ENCODE measurements at regions not wholly inside any gene's neighbourhood (a gene's known extent, or its start where the extent isn't known, plus 50 kb on each side); places are given as distances from the start of the nearest gene placed in this dataset.

DNA sequence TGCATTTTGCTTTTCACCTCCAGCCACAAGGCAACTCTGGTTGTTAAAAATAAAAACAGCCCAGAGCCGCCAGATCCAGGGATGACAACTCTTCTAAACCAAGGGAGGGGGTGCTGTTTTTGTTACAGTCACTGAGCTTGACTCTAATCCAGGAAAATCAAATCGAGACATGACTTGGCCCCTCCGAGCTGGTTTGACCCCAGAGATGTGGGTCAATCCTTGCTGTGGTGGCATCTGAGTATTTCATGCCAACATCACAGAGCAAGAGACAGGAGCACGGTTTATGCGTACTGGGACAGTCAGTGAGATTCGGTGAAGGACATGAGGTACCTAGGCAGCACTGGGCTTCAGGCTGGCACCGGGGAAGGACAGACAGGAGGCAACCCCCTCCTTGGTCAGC is 88.8 kb upstream of the ZMIZ1 start:
- no peak for DNase-seq

- DNase-seq = no peak
These were observed 88.4 kb upstream of the ZMIZ1 start for GRCh38 chr10:78980354-78980753.

- no peak for DNase-seq
These were observed 88.0 kb upstream of the ZMIZ1 start for GRCh38 chr10:78980815-78981214.

GRCh38 chr10:78981257-78981969 is 87.4 kb upstream of the ZMIZ1 start:
- no peak for DNase-seq

- DNase-seq = no peak
These were observed 86.8 kb upstream of the ZMIZ1 start for GRCh38 chr10:78981970-78982281.

DNA sequence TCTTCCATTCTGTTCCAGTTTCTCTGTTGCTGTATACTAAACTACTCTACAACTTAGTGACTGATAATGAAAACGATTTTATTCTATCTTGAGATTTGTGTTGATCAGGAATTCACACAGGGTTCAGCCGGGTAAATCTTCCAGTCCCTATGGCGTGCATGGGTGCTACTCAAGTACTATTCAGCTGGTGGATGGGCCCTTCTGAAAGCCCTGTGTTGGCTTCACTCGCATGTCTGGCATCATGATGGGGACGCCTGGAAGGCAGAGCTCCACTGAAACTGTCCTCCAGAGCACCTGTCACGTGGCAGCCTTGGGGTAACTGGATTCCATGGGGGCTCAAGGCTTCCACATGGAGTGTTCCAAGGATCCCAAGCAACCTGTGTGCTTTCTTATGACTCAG is 86.0 kb upstream of the ZMIZ1 start:
- no peak for DNase-seq

- no peak for DNase-seq
These were observed 85.2 kb upstream of the ZMIZ1 start for GRCh38 chr10:78983608-78984007.

DNA sequence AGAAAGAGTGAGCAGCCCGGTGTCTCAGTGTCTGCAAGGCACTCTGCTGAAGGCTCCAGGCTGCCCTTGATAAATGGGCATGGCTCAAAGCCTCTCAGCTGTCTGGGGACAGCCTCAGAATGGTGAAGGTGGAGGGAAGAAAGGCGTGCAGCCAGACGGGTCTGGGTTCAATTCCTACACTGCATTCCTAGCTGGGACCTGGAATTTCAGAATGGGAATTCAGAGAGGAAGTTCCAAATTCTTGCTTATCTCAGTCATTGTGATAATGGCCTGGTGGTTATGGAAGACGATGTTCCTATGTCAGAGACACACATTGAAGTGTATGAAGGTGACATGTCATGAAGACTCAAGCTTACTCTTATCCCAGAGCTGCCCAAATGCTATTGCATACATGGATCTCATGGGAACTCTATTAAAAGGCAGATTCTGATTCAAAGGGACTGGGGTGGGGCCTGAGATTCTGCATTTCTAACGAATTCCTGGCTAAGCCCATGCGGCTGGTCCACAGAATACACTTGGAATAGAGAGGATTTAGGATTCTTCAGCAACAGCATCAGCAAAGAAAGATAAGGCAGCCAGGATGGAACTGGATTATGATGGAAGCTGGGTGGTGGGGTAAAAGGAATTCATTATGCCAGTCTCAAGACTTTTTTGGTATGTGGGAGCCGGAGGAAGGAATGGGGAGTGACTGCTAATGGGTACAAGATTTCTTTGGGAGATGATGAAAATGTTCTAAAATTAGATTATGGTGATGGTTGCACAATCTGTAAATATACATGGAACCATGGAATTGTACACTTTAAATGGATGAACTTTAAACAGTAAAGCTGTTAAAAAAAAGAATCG is 82.6 kb upstream of the ZMIZ1 start:
- no peak for DNase-seq

DNA sequence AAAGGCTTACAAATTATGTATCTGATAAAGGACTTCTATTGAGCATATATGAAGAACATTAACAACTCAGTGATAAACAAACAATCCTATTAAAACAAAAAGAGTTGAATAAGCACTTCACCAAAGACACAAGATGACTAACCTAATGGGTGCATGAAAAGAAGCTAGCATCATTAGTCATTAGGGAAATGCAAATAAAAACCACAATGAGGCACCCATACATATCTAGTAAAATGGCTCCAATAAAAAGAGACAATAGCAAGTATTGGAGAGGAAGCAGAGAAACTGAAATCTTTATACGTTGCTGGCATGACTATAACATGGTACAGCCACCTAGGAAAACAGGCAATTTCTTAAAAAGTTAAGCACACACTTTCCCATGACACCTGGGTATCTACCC is 77.6 kb upstream of the ZMIZ1 start:
- DNase-seq = no peak

DNA sequence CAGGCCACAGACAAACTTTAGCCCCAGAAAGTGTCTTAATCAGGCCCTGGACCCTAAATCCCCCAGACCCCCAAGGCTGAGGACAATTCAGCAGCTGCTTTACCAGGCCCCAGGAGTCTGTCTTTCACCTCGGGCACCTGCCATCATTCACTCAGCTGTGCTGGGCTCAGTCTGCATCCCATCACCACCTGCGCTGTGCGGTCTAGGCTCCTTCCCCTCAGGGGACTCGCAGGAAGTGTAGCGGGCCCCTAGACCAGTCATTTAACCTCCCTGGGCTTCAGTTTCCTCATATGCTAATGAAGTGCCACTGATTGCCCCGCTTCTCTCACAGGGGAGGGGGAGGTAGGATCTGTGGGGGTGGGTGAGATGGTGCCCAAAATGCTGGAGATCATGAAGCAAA is 76.4 kb upstream of the ZMIZ1 start:
- DNase-seq = no peak

- DNase-seq = no peak
These were observed 75.4 kb upstream of the ZMIZ1 start for GRCh38 chr10:78993261-78993945.

DNA sequence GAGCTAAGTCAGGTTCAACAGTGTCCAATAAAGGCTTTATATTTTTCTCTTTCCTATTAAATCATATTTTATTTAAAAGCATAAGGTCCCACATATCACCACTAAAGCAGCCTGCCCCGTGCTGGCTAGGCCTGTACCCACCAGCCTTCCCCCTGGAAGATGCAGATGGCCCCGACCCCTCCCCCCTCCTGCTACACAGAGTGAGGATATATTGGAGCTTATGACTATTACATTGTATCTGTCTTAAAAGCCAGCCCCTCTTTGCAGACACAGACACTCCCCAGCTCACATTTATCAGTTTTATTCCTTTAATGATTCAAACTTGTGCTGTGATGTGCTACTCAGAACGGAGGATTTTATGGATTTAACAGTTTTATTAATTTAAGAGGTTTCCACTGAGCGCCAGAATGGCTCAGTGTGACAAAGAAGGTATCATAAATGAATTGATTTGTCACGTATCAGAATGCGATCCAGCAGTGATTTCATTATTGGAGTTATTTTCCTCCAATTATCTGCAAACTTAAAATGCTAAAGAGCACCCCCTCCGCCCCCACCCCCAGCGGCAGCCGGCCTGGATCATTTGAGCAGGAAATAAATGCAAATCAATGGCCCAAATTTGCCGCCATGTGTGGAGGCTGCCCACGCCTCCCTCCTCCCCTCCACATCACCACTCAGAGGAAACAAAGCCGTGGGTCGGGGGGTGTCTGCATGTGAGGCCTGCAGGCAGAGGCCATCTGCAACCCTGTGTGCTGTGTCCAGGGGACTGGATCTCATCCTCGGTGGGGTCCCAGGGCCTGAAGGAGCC is 72.6 kb upstream of the ZMIZ1 start:
- DNase-seq = no peak

DNA sequence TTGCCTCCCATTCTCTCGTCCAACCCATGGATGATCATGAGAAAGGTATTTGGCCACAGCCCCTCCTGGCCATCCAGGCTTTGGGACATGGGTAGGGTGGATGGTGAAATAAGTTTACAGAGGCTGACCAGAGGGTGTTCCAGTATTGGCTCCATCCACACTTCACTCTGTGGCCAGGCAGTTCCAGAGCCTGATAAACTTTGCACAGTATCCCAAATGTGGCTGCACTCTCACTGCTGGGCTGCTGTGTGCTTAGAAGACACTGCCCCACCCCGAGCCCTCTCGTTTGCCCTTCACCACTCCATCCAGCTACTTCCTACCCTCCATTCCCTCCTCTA is 72.0 kb upstream of the ZMIZ1 start:
- DNase-seq = no peak

DNA sequence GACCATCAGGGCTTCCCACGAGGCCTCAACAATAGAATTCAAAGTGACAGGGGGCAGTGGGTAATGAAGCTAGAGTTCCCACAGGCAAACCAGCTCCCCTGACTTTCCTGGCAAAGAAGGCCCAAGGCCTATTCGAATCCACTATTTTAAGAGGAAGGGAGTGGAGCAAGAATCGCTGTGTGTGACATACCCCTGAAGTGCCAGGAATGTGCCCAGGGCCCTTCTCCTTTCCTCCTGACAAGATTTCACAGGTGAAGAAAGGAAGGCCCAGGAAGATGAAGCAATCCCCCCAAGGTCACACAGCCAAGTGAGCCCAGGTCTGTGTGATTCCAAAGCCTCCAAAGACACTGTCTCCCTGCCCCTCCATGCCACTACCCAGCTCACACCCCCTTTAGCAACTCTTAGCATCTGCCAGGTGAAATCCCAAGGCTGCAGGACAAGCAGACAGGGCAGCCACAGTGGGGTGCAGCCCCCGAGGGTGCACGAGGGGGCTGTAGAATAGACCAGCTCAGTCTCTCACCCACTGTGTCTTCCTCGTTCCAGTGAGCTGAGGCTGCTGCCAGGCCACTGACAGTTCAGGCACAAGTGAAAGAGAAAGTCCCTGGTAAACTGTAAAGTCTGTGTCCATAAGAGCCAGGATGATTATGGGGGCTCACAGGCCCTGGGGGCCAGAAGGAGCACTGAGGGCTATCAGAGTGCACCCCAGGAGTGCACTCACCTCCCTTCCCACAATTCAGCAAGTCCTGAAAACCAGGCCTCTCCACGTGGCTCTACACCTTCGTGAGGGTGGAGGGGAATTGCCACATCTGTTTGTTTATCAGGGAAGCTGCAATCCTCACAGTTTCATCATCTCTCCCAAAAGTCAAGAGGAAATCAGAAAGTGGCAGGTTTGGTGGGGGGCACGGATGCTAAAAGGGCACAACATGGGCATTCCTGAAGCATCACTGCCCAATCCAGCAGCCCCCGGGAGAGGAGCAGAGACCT is 70.8 kb upstream of the ZMIZ1 start:
- DNase-seq = no peak

- DNase-seq = no peak
These were observed 67.5 kb upstream of the ZMIZ1 start for GRCh38 chr10:79001082-79001885.

DNA sequence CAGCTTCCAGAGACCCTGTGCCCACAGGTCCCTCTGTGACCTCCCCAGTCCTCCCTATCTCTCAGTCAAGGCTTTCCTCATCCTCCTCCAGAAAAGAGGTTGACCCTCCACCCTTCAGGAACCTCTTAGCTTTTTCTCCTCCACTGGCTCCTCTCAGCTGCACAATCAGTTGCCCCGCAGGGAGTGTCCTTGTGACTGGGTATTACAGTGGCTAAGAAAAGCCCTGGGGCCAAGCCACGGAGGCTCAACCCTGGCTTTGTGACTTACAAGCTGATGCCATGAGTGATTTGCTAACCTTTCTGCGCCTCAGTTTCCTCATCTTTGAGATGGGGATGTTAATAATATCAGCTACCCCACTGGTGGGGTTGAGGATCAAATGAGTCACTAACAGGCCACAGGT is 66.4 kb upstream of the ZMIZ1 start:
- no peak for DNase-seq

GRCh38 chr10:79003183-79004100 is 65.3 kb upstream of the ZMIZ1 start:
- no peak for DNase-seq

DNA sequence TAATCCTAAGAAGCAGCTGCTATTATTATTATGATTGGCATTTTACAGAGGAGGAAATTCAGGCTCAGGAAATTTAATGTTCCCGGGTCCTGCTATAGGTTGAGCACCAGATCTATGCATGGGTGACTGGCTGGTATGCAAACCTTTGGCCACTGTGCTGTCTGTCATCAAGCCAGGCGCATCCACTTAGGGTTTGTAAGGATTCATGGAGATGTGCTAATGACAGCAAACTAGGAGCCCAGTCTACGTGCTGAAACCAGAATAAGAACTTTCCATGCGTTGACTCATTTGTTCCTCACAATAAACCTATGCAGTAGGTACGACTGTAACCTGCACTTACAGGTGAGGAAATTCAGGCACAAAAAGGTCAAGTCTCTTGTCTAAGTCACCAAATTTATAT is 64.5 kb upstream of the ZMIZ1 start:
- no peak for DNase-seq

DNA sequence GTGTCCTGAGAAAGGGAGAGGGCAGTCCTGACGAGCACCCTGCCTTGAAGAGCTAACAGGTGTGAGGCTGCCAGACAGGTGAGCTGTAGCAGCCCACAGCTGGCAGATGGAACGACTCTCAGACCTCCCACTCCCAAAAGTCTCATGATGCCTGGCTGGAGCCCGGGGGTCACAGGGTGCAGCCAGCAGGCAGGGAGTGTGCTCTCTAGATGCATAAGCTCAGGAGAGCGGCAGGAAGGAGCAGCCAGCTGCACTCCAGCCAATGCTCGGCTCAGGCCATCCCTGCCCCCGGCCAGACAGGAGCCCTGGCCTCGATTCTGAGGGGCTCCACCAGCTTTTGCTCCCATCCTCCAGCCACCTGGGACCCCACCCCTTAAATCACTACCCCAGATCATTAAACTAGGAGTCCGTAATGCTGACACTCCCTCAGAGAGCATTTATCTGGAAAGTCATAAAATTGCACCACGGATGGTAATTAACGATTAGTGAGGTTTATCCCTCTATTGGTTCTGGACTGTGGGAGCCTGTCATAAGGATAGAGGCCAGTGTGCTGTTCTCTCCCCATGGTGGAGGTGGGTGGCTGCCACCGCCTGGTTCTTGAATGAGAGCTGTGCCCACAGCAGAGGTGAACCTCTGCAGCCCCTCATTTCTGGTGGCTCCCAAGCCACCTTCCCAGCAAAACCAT is 63.5 kb upstream of the ZMIZ1 start:
- no peak for DNase-seq

- no peak for DNase-seq
These were observed 61.7 kb upstream of the ZMIZ1 start for GRCh38 chr10:79007018-79007417.

All from NCI-H1694 (cell line).